ENCODE measurements at regions not wholly inside any gene's neighbourhood (a gene's known extent, or its start where the extent isn't known, plus 50 kb on each side); places are given as distances from the start of the nearest gene placed in this dataset.

DNA sequence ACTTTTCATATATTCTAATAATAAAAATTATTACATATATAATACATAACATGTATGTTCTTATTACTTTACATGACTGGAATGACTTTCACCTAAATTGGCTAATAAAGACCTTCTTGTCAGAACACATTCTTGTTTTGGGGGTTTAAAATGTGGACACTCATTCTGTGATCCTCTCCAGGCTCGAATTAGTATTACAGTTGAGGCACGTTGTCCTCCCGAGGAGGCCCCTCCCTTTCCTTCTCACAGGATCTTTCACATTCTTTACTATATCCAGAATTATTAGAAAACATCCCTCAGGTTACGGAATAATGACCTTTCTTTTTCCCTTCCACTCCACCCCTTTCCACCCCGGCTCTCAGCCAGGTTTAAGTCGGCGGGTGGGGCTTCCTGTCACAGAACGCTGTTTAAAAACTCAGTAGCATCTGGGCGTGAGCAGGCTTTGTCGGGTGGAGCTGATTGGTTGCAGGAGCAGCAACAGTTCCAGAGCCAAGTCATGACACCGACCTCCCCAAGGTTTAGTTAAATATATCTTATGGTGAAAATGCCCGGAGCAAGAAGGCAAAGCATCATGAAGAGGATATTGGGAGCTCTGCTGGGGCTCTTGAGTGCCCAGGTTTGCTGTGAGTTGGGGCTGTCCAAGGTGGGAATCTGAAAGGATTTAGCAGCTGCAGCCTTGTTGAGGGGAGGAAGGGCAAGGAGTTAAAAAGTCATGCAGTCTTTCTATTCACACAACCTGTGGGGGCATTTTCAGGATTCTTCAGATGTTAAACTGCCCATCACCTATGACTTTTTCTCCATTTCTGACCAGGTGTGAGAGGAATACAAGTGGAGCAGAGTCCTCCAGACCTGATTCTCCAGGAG, 396.7 kb upstream of the OR4E1 start:
- in situ Hi-C loops (cut with MboI): no loop called here
- BruUV-seq (replicated peaks): no TSS peak

DNA sequence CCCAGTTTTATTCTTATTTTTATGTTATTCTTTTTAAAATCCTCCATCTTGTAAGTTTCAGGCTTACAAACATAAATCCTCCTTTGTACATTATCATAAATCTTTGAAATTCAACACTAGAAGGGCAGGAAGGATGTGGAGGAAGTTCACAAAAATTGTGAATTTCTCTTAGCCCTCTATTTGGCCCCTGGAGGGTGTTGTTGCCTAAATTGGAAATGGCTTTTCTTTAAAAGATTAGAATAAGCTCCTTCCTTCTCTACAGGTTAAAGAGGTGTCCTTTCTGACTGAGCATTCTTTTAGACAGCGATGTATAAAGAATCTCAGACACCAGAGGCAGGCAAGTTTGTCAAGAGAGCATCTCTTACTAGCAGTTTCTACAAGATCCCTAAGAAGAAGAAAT, 391.7 kb upstream of the OR4E1 start:
- intact Hi-C loops (cut with micrococcal nuclease; ENCODE audit: unreplicated experiment) (no loop called here), in situ Hi-C loops (cut with MboI) (no loop called here)
- Histone ChIP-seq H3K79me2 (ENCODE audit: control insufficient read depth, insufficient read depth, low read length) (no peaks in the 10 kb centered on the region), H4K20me1 (ENCODE audit: control insufficient read depth, insufficient read depth) (no peaks in the 10 kb centered on the region; the same call in 1 of the 2 replicates), H3K36me3 (ENCODE audit: control insufficient read depth in 2 of 2, insufficient read depth in 2 of 2, low read length in 1 of 2) (no peaks in the 10 kb centered on the region), H3K9me3 (replicated peaks; ENCODE audit: control insufficient read depth, insufficient read depth, low read length) (no peaks in the 10 kb centered on the region), H3K4me1 (ENCODE audit: control insufficient read depth, insufficient read depth, low read length) (no peaks in the 10 kb centered on the region), H3K4me3 (no peak overlapping the region), H3K27ac (ENCODE audit: control insufficient read depth, insufficient read depth) (no peak overlapping the region), H3K9ac (ENCODE audit: control insufficient read depth, insufficient read depth, low read length) (no peak overlapping the region), H3K4me2 (ENCODE audit: control insufficient read depth, insufficient read depth) (no peak overlapping the region), H3K27me3 (replicated peaks in 1 of 2; ENCODE audit: control insufficient read depth in 2 of 2, insufficient read depth in 2 of 2, low read length in 1 of 2) (peaks cover 2 to 13% of the 10 kb centered on the region in 2 experiments; a peak in 3 of 4 replicates), H2AFZ (ENCODE audit: control insufficient read depth, low read depth, low read length) (no peak overlapping the region)
- DNase-seq (ENCODE audit: low read depth, low spot score) (no peak), ATAC-seq (no peak), FAIRE-seq (no peak)
- TF ChIP-seq ASH2L (IDR thresholded peaks at IDR 0.05; ENCODE audit: borderline replicate concordance, low read depth) (no peak), JUNB (IDR thresholded peaks at IDR 0.05) (no peak), TARDBP (IDR thresholded peaks at IDR 0.05; ENCODE audit: borderline replicate concordance) (no peak), EGR1 (IDR thresholded peaks at IDR 0.05; ENCODE audit: borderline replicate concordance in 1 of 2, low read depth in 2 of 2, low read length in 2 of 2) (no peak), RBBP5 (conservative IDR thresholded peaks at IDR 0.05) (no peak), ZZZ3 (IDR thresholded peaks at IDR 0.05; ENCODE audit: control insufficient read depth, insufficient read length, low read depth) (no peak)
- TF ChIP-seq, protein P1, sequence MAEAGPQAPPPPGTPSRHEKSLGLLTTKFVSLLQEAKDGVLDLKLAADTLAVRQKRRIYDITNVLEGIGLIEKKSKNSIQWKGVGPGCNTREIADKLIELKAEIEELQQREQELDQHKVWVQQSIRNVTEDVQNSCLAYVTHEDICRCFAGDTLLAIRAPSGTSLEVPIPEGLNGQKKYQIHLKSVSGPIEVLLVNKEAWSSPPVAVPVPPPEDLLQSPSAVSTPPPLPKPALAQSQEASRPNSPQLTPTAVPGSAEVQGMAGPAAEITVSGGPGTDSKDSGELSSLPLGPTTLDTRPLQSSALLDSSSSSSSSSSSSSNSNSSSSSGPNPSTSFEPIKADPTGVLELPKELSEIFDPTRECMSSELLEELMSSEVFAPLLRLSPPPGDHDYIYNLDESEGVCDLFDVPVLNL (IDR thresholded peaks at IDR 0.05; ENCODE audit: low read depth, low read length): no peak
- TF ChIP-seq, protein P2, sequence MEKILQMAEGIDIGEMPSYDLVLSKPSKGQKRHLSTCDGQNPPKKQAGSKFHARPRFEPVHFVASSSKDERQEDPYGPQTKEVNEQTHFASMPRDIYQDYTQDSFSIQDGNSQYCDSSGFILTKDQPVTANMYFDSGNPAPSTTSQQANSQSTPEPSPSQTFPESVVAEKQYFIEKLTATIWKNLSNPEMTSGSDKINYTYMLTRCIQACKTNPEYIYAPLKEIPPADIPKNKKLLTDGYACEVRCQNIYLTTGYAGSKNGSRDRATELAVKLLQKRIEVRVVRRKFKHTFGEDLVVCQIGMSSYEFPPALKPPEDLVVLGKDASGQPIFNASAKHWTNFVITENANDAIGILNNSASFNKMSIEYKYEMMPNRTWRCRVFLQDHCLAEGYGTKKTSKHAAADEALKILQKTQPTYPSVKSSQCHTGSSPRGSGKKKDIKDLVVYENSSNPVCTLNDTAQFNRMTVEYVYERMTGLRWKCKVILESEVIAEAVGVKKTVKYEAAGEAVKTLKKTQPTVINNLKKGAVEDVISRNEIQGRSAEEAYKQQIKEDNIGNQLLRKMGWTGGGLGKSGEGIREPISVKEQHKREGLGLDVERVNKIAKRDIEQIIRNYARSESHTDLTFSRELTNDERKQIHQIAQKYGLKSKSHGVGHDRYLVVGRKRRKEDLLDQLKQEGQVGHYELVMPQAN (conservative IDR thresholded peaks at IDR 0.05): no peak
- BruUV-seq (replicated peaks): no TSS peak
- RAD21 ChIA-PET (ENCODE audit: unreplicated experiment): no interaction called here
- SMC1A ChIA-PET (ENCODE audit: uncharacterized antibody, unreplicated experiment): no interaction called here
- POLR2A ChIA-PET: no interaction called here
- CTCF ChIA-PET: no interaction called here
- 0% methylated on average over 1 of the region's 1 CpG for WGBS (ENCODE audit: insufficient coverage, insufficient replicate concordance, low lambda C conversion rate, missing lambda C conversion rate)

More for the DNA sequence above, 396.7 kb upstream of the OR4E1 start:
- ChIA-PET SMC1A (ENCODE audit: uncharacterized antibody, unreplicated experiment) (no interaction called here), POLR2A (no interaction called here), CTCF (interaction anchor here (0.8 to 1.9 kb wide), 7 partner anchors 10 to 41 kb away, joined by 3 to 8 read pairs (median 3); no protein-coding TSS in a partner anchor), RAD21 (ENCODE audit: unreplicated experiment) (no interaction called here)
- intact Hi-C loops (cut with micrococcal nuclease; ENCODE audit: unreplicated experiment): no loop called here
- Histone ChIP-seq H3K36me3 (ENCODE audit: control insufficient read depth in 2 of 2, insufficient read depth in 2 of 2, low read length in 1 of 2) (no peaks in the 10 kb centered on the region), H3K4me2 (ENCODE audit: control insufficient read depth, insufficient read depth) (peak overlapping the region; percentile 76), H3K27ac (ENCODE audit: control insufficient read depth, insufficient read depth) (no peak overlapping the region), H3K4me3 (0 out of 2 replicates have a peak overlapping the region, but pooled peaks have one; percentile 24), H3K79me2 (ENCODE audit: control insufficient read depth, insufficient read depth, low read length) (no peaks in the 10 kb centered on the region), H2AFZ (ENCODE audit: control insufficient read depth, low read depth, low read length) (no peak overlapping the region), H3K4me1 (ENCODE audit: control insufficient read depth, insufficient read depth, low read length) (peaks cover 10% of the 10 kb centered on the region), H3K27me3 (replicated peaks in 1 of 2; ENCODE audit: control insufficient read depth in 2 of 2, insufficient read depth in 2 of 2, low read length in 1 of 2) (peaks cover 2 to 13% of the 10 kb centered on the region in 2 experiments; a peak in 3 of 4 replicates), H4K20me1 (ENCODE audit: control insufficient read depth, insufficient read depth) (no peaks in the 10 kb centered on the region; the same call in 1 of the 2 replicates), H3K9me3 (replicated peaks; ENCODE audit: control insufficient read depth, insufficient read depth, low read length) (no peaks in the 10 kb centered on the region; the same call in 2 of the 3 replicates), H3K9ac (ENCODE audit: control insufficient read depth, insufficient read depth, low read length) (no peak overlapping the region)
- FAIRE-seq (no peak), DNase-seq (ENCODE audit: low read depth, low spot score) (no peak), ATAC-seq (peak; percentile 70)
- TF ChIP-seq CBX3 (IDR thresholded peaks at IDR 0.05; ENCODE audit: borderline replicate concordance, low read depth): no peak
- peak; percentile 53; the same call in 1 of the 2 replicates for TF ChIP-seq NFYB (IDR thresholded peaks at IDR 0.05; ENCODE audit: insufficient read depth, low read depth, low read length)
- WGBS (ENCODE audit: insufficient coverage, insufficient replicate concordance, low lambda C conversion rate, missing lambda C conversion rate): 6% methylated on average over 12 of the region's 12 CpGs
